Karpas-422 (cell line): ENCODE measurements at regions not wholly inside any gene's neighbourhood (a gene's known extent, or its start where the extent isn't known, plus 50 kb on each side); places are given as distances from the start of the nearest gene placed in this dataset.

ENCODE experiments used
- DNase-seq: peaks from one replicate; pipeline ENCODE4 v3.0.0-alpha.2; 2015
- H2AFZ ChIP-seq: fragments of 200-600 bp; sonication (generic); 2 replicates; pipeline ENCODE4 v1.6.1; 2014; ENCODE audit warnings: antibody characterized with exemption, low read length, mixed read lengths
- H3K27ac ChIP-seq: fragments of 200-600 bp; sonication (generic); 2 replicates; pipeline ENCODE4 v1.5.1; 2014; ENCODE audit warnings: mild to moderate bottlenecking, low read length, moderate library complexity
- H3K27me3 ChIP-seq: fragments of 200-600 bp; sonication (generic); 2 replicates; pipeline ENCODE4 v1.6.1; 2014; ENCODE audit warnings: low read length, mixed read lengths
- H3K36me3 ChIP-seq: fragments of 200-600 bp; sonication (generic); 2 replicates; pipeline ENCODE4 v1.6.1; 2014; ENCODE audit warnings: low read length, mixed read lengths; ENCODE audit not compliant: insufficient read depth
- H3K4me1 ChIP-seq: fragments of 200-600 bp; sonication (generic); 2 replicates; pipeline ENCODE4 v1.6.1; 2014; ENCODE audit warnings: mild to moderate bottlenecking, low read length, mixed read lengths
- H3K4me2 ChIP-seq: fragments of 200-600 bp; sonication (generic); 2 replicates; pipeline ENCODE4 v1.6.1; 2014; ENCODE audit warnings: low read length, low read depth, mild to moderate bottlenecking; ENCODE audit not compliant: poor library complexity, severe bottlenecking
- H3K4me3 ChIP-seq: fragments of 200-600 bp; sonication (generic); 2 replicates; pipeline ENCODE4 v1.5.1; 2014; ENCODE audit warnings: mild to moderate bottlenecking, antibody characterized with exemption, low read length, mixed read lengths
- H3K79me2 ChIP-seq: fragments of 200-600 bp; sonication (generic); 2 replicates; pipeline ENCODE4 v1.6.1; 2014; ENCODE audit warnings: mild to moderate bottlenecking, low read length, mixed read lengths
- H3K9ac ChIP-seq: fragments of 200-600 bp; sonication (generic); 2 replicates; pipeline ENCODE4 v1.6.0; 2014; ENCODE audit warnings: low read length
- H3K9me2 ChIP-seq: fragments of 200-600 bp; sonication (generic), shearing (Covaris generic); replicated peaks from 2 replicates; pipeline ENCODE4 v1.6.0; 2014; ENCODE audit warnings: mild to moderate bottlenecking, low read length, moderate library complexity; ENCODE audit not compliant: insufficient read depth
- H3K9me3 ChIP-seq: fragments of 300-700, 200-600 bp; sonication (generic); 2 replicates; pipeline ENCODE4 v1.6.1; 2014; ENCODE audit warnings: low read length, mixed read lengths
- H4K20me1 ChIP-seq: fragments of 200-600 bp; sonication (generic); 2 replicates; pipeline ENCODE4 v1.6.1; 2014; ENCODE audit warnings: mild to moderate bottlenecking, antibody characterized with exemption, low read length, low read depth; ENCODE audit not compliant: insufficient read depth

- no peaks in the 10 kb centered on the region for H3K9me2 ChIP-seq
- H3K27me3 ChIP-seq = no peaks in the 10 kb centered on the region
- H3K9me3 ChIP-seq = no peaks in the 10 kb centered on the region
- no peaks in the 10 kb centered on the region for H3K79me2 ChIP-seq
- no peak overlapping the region for H2AFZ ChIP-seq
- no peak for DNase-seq
- no peak overlapping the region for H3K9ac ChIP-seq
- H3K4me2 ChIP-seq = no peak overlapping the region
- H4K20me1 ChIP-seq = no peaks in the 10 kb centered on the region
- no peak overlapping the region for H3K27ac ChIP-seq
- no peak overlapping the region for H3K4me3 ChIP-seq
- no peaks in the 10 kb centered on the region for H3K36me3 ChIP-seq
- no peaks in the 10 kb centered on the region for H3K4me1 ChIP-seq
These were observed 249.8 kb downstream of the CYP26B1 start for GRCh38 chr2:71897836-71898235.

- H3K4me3 ChIP-seq = no peak overlapping the region
- H2AFZ ChIP-seq = no peak overlapping the region
- no peaks in the 10 kb centered on the region for H4K20me1 ChIP-seq
- no peak overlapping the region for H3K4me2 ChIP-seq
- no peak for DNase-seq
- H3K9me2 ChIP-seq = no peaks in the 10 kb centered on the region
- no peaks in the 10 kb centered on the region for H3K79me2 ChIP-seq
- no peaks in the 10 kb centered on the region for H3K9me3 ChIP-seq
- no peaks in the 10 kb centered on the region for H3K27me3 ChIP-seq
- no peaks in the 10 kb centered on the region for H3K36me3 ChIP-seq
- H3K27ac ChIP-seq = no peak overlapping the region
- H3K9ac ChIP-seq = no peak overlapping the region
- no peaks in the 10 kb centered on the region for H3K4me1 ChIP-seq
These were observed 250.6 kb downstream of the CYP26B1 start for GRCh38 chr2:71897137-71897480.

- H3K27ac ChIP-seq = no peak overlapping the region
- no peaks in the 10 kb centered on the region for H3K4me1 ChIP-seq
- H3K27me3 ChIP-seq = no peaks in the 10 kb centered on the region
- no peak for DNase-seq
- no peaks in the 10 kb centered on the region for H3K9me2 ChIP-seq
- H3K9ac ChIP-seq = no peak overlapping the region
- no peaks in the 10 kb centered on the region for H3K79me2 ChIP-seq
- H4K20me1 ChIP-seq = no peaks in the 10 kb centered on the region
- H3K4me3 ChIP-seq = no peak overlapping the region
- no peaks in the 10 kb centered on the region for H3K36me3 ChIP-seq
- no peak overlapping the region for H3K4me2 ChIP-seq
- H2AFZ ChIP-seq = no peak overlapping the region
- no peaks in the 10 kb centered on the region for H3K9me3 ChIP-seq
These were observed 251.1 kb downstream of the CYP26B1 start for GRCh38 chr2:71896385-71897136.

DNA sequence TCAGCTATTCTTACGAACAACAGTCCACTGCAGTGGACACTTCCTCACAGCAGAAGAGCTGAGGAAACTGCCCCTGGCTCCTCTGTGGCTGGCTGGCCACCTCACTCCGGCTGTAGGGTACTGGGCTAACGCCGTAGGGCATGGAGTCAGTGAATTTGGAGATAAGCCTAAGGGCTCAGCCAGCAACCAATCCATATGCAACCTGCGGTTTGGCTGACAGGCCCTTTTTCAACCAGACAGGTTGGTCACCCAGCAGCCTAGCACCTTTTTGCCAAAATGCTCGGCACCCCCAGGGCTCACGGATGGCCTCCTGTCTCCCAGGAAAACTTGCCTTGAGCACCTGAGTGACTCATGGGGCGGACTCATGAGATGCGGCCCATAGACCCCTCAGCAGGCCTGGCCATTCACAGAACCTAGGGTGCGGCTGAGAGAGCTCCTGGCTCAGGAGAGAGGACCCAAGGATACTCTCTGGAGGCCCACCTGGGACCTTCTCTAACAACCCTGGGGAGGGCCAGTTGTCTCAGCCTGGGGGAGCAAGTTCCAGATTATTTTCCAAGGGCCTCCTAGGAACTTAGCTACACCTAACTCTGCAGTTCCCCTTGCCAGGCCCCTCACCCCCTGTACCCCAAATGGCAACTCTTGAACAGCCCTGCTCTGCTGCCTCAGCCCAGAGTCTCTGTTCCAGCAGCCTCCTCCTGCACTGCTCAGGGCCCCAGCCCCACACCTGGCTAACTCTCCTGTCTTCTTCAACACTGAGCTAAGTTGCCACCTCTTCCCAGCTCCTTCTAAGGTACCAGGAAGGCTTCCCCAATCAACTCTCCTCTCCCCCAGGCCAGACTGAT, 252.1 kb downstream of the CYP26B1 start:
- no peak overlapping the region for H3K4me3 ChIP-seq
- no peak overlapping the region for H2AFZ ChIP-seq
- H3K36me3 ChIP-seq = no peaks in the 10 kb centered on the region
- no peaks in the 10 kb centered on the region for H3K4me1 ChIP-seq
- no peaks in the 10 kb centered on the region for H3K27me3 ChIP-seq
- H3K9ac ChIP-seq = no peak overlapping the region
- no peaks in the 10 kb centered on the region for H3K79me2 ChIP-seq
- no peaks in the 10 kb centered on the region for H3K9me2 ChIP-seq
- no peak overlapping the region for H3K27ac ChIP-seq
- DNase-seq = no peak
- no peak overlapping the region for H3K4me2 ChIP-seq
- no peaks in the 10 kb centered on the region for H3K9me3 ChIP-seq
- no peaks in the 10 kb centered on the region for H4K20me1 ChIP-seq

DNA sequence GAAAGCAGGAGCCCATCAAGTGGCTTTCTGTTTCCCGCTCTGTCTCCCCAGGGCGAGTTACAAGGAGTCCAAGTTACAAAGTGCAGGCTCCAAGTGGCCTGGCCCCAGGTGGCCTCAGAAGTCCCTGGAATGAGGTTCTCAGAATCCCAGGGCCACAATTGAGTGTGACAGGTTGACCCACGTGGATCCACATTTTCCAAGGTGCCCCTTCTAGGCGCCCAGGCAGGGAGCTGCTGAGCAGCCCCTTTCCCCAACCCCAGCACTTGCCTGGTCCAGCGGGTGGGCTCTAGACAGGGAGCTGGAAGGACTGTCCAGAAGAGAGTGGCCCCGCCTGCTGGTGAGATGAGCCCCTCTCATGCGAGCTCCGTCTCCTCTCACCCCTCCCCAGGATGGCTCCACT, 253.4 kb downstream of the CYP26B1 start:
- Histone ChIP-seq H2AFZ (no peak overlapping the region), H3K9me2 (no peaks in the 10 kb centered on the region), H3K27ac (no peak overlapping the region), H3K4me3 (no peak overlapping the region), H3K36me3 (no peaks in the 10 kb centered on the region), H3K4me1 (no peaks in the 10 kb centered on the region), H4K20me1 (no peaks in the 10 kb centered on the region), H3K9ac (no peak overlapping the region), H3K27me3 (no peaks in the 10 kb centered on the region), H3K9me3 (no peaks in the 10 kb centered on the region), H3K79me2 (no peaks in the 10 kb centered on the region), H3K4me2 (no peak overlapping the region)
- DNase-seq = no peak

- H2AFZ ChIP-seq = no peak overlapping the region
- no peaks in the 10 kb centered on the region for H3K4me1 ChIP-seq
- no peak overlapping the region for H3K4me3 ChIP-seq
- no peaks in the 10 kb centered on the region for H3K79me2 ChIP-seq
- no peaks in the 10 kb centered on the region for H3K36me3 ChIP-seq
- no peak overlapping the region for H3K4me2 ChIP-seq
- H4K20me1 ChIP-seq = no peaks in the 10 kb centered on the region
- H3K9ac ChIP-seq = no peak overlapping the region
- no peaks in the 10 kb centered on the region for H3K9me2 ChIP-seq
- H3K27me3 ChIP-seq = no peaks in the 10 kb centered on the region
- H3K27ac ChIP-seq = no peak overlapping the region
- DNase-seq = no peak
- no peaks in the 10 kb centered on the region for H3K9me3 ChIP-seq
These were observed 254.0 kb downstream of the CYP26B1 start for GRCh38 chr2:71893646-71894045.

DNA sequence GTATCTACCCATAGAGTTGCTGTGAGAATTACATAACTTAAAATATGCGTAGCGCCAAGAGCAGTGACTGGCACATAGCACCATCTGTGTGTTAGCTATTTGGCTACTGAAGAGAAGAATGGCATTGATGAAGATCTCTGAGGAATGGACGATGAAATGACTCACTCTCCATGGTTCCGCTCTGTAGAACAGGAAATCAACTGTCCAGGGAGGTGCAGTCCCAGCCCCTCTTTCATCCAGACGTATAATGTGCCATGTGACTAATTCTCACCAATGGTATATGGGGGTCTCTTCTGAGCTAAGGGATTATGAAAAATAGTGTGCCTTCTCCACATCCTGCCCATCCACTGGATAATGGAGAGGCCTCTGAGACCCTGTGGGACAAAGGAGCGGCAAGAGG, 254.8 kb downstream of the CYP26B1 start:
- no peak overlapping the region for H3K9ac ChIP-seq
- H3K9me3 ChIP-seq = no peaks in the 10 kb centered on the region
- no peaks in the 10 kb centered on the region for H3K79me2 ChIP-seq
- H2AFZ ChIP-seq = no peak overlapping the region
- H3K4me3 ChIP-seq = no peak overlapping the region
- no peaks in the 10 kb centered on the region for H3K27me3 ChIP-seq
- no peaks in the 10 kb centered on the region for H3K36me3 ChIP-seq
- H3K9me2 ChIP-seq = no peaks in the 10 kb centered on the region
- H3K27ac ChIP-seq = no peak overlapping the region
- H4K20me1 ChIP-seq = no peaks in the 10 kb centered on the region
- H3K4me2 ChIP-seq = no peak overlapping the region
- H3K4me1 ChIP-seq = no peaks in the 10 kb centered on the region
- DNase-seq = no peak

DNA sequence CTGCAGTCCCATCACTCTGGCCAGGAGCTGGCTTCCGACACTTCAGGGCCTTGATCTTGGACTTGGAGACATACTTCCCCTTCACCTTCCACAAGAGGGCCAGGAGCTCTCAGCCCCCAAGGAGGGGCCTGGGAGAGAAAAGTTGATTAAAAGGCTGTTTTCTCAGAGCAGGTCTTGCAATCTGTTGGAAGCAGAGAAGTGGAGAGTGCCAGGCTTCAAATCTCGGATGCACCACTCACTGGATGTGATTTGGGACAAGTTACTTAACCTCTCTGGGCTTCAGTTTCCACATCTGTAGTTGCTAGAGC, 255.3 kb downstream of the CYP26B1 start:
- no peak for DNase-seq
- no peaks in the 10 kb centered on the region for H3K9me2 ChIP-seq
- no peak overlapping the region for H2AFZ ChIP-seq
- no peak overlapping the region for H3K4me3 ChIP-seq
- H3K9me3 ChIP-seq = no peaks in the 10 kb centered on the region
- H3K4me2 ChIP-seq = no peak overlapping the region
- H3K9ac ChIP-seq = no peak overlapping the region
- no peaks in the 10 kb centered on the region for H3K79me2 ChIP-seq
- no peaks in the 10 kb centered on the region for H3K27me3 ChIP-seq
- no peaks in the 10 kb centered on the region for H3K4me1 ChIP-seq
- H3K36me3 ChIP-seq = no peaks in the 10 kb centered on the region
- H3K27ac ChIP-seq = no peak overlapping the region
- no peaks in the 10 kb centered on the region for H4K20me1 ChIP-seq
